Endodermal cell (in vitro differentiated cells): ENCODE measurements at regions not wholly inside any gene's neighbourhood (a gene's known extent, or its start where the extent isn't known, plus 50 kb on each side); places are given as distances from the start of the nearest gene placed in this dataset.

Source experiments
- DNase-seq: peaks from one replicate; pipeline ENCODE4 v3.0.0-alpha.2; 2017
- H3K27ac ChIP-seq: 2 replicates; pipeline ENCODE4 v1.5.1; 2013; ENCODE audit warnings: mild to moderate bottlenecking, low read depth, low read length, moderate library complexity
- H3K27me3 ChIP-seq: 2 replicates; pipeline ENCODE4 v1.6.1; 2013; ENCODE audit warnings: mild to moderate bottlenecking, low read length, moderate library complexity; ENCODE audit not compliant: insufficient read depth, control insufficient read depth, poor library complexity, severe bottlenecking
- H3K36me3 ChIP-seq: 2 replicates; pipeline ENCODE4 v1.7.0; 2013; ENCODE audit warnings: mild to moderate bottlenecking, low read length, moderate library complexity; ENCODE audit not compliant: control insufficient read depth, insufficient read depth
- H3K4me1 ChIP-seq: one replicate; pipeline ENCODE4 v1.7.0; 2013; ENCODE audit warnings: low read length; ENCODE audit not compliant: control insufficient read depth, insufficient read depth
- H3K4me3 ChIP-seq: 2 replicates; pipeline ENCODE4 v1.5.1; 2013; ENCODE audit warnings: mild to moderate bottlenecking, low read length, moderate library complexity
- H3K9ac ChIP-seq: 2 replicates; pipeline ENCODE4 v1.6.1; 2013; ENCODE audit warnings: mild to moderate bottlenecking, low read length, moderate library complexity; ENCODE audit not compliant: poor library complexity, severe bottlenecking; ENCODE audit errors: extremely low read depth
- H3K9me3 ChIP-seq: 2 replicates; pipeline ENCODE4 v1.6.1; 2013; ENCODE audit warnings: mild to moderate bottlenecking, low read length, moderate library complexity; ENCODE audit not compliant: control insufficient read depth
- H3K27ac Mint-ChIP-seq: 2 replicates; pipeline ENCODE4 v1.8.0; 2020; ENCODE audit warnings: mixed read lengths
- H3K27me3 Mint-ChIP-seq: 2 replicates; pipeline ENCODE4 v1.8.0; 2021; ENCODE audit warnings: mild to moderate bottlenecking, mixed read lengths; ENCODE audit not compliant: insufficient read depth
- H3K36me3 Mint-ChIP-seq: 2 replicates; pipeline ENCODE4 v1.8.0; 2020; ENCODE audit warnings: low read depth, mixed read lengths
- H3K4me1 Mint-ChIP-seq: 2 replicates; pipeline ENCODE4 v1.8.0; 2020; ENCODE audit warnings: mixed read lengths
- H3K4me3 Mint-ChIP-seq: 2 replicates; pipeline ENCODE4 v1.8.0; 2020; ENCODE audit warnings: mild to moderate bottlenecking, moderate library complexity, mixed read lengths
- H3K9me3 Mint-ChIP-seq: 2 replicates; pipeline ENCODE4 v1.8.0; 2020; ENCODE audit warnings: mild to moderate bottlenecking, mixed read lengths
- WGBS, 2 experiments: methylation state at CpG; one replicate each; pipeline versions ENCODE4 v1.1.5 to v1.1.7; 2013; ENCODE audit warnings: missing lambda C conversion rate in 2 of 2, mixed read lengths in 1 of 2; ENCODE audit not compliant: insufficient coverage in 1 of 2, insufficient read length in 1 of 2; 5-methylcytosine and 5-hydroxymethylcytosine counted together
- TF ChIP-seq, protein P1 (sequence below): fragments of 200-600 bp; sonication (generic); conservative IDR thresholded peaks from 2 replicates; pipeline ENCODE4 v1.5.0; 2021; ENCODE audit warnings: antibody characterized with exemption, mild to moderate bottlenecking

DNA sequence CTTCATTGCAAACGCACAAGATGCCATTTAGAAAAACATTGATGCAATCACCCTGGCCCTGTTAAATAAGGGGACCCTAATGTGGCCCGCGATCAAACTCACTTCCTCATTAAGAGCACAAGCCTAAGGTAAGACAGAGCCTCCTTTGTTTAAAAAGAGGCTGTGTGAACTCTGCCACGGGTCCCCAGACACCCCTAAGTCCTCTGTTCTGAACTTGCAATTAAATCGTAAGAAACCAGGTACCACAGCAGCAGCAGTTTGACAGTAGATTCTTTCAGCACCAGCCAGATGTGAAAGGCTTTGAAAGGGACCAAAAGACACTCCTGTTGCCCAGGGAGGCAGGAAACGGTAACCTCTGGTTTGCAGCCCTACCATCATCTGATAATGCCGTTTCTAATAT is 346.3 kb downstream of the TMEM167A start:
- H3K9me3 Mint-ChIP-seq: peaks cover 6% of the 10 kb centered on the region
- DNase-seq: no peak
- WGBS, 2 experiments: 86 to 89% methylated on average over 5 to 7 of the region's 7 CpGs
- Histone ChIP-seq H3K9ac (no peak overlapping the region), H3K27me3 (no peaks in the 10 kb centered on the region), H3K9me3 (no peaks in the 10 kb centered on the region), H3K4me1 (no peaks in the 10 kb centered on the region), H3K4me3 (no peak overlapping the region), H3K36me3 (no peaks in the 10 kb centered on the region), H3K27ac (no peak overlapping the region)
- H3K27me3 Mint-ChIP-seq: no peaks in the 10 kb centered on the region
- H3K27ac Mint-ChIP-seq: no peak overlapping the region
- H3K4me1 Mint-ChIP-seq: no peaks in the 10 kb centered on the region
- H3K4me3 Mint-ChIP-seq: no peak overlapping the region
- peaks cover 4% of the 10 kb centered on the region for H3K36me3 Mint-ChIP-seq
- TF ChIP-seq, protein P1, sequence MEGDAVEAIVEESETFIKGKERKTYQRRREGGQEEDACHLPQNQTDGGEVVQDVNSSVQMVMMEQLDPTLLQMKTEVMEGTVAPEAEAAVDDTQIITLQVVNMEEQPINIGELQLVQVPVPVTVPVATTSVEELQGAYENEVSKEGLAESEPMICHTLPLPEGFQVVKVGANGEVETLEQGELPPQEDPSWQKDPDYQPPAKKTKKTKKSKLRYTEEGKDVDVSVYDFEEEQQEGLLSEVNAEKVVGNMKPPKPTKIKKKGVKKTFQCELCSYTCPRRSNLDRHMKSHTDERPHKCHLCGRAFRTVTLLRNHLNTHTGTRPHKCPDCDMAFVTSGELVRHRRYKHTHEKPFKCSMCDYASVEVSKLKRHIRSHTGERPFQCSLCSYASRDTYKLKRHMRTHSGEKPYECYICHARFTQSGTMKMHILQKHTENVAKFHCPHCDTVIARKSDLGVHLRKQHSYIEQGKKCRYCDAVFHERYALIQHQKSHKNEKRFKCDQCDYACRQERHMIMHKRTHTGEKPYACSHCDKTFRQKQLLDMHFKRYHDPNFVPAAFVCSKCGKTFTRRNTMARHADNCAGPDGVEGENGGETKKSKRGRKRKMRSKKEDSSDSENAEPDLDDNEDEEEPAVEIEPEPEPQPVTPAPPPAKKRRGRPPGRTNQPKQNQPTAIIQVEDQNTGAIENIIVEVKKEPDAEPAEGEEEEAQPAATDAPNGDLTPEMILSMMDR: no peak

DNA sequence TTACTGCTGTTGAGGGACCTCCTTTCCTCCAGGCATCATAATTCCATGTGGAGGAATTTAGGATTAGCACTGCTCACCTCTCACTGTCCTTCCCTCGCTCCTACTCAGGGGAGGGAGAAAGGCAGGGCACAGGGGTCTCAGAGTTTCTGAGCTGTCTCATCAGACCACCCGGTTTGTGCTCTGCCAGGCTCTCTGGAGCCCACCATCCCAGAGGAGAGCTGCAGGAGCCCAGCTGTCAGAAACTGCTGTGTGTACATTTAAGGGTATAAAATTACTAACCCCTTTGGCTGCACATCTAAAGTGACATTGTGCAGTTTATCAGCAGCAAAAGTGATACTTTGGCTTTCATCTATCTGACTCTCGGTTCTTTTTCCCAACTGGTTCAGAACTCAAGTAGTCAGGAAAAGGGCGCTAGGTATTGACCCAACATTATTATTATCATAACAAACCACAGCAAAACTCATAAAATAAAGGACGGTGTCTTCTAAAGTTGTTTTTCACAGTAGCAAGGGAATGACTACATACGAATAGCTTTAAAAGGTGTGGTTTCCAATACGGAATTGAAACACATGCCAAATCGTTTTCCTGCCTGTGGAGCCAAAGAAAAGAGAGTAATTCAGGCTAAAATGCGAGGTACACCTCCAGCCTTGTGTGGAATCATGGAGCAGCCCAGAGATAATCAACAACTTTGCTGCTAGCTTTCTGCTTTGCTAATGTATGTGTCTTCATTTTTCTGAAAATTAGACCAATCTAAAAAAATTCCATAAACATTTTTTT is 348.1 kb downstream of the TMEM167A start:
- Mint-ChIP-seq H3K27ac (no peak overlapping the region), H3K27me3 (no peaks in the 10 kb centered on the region), H3K36me3 (peaks cover 4% of the 10 kb centered on the region), H3K9me3 (peaks cover 8% of the 10 kb centered on the region), H3K4me1 (no peaks in the 10 kb centered on the region), H3K4me3 (no peak overlapping the region)
- WGBS, 2 experiments: 87 to 95% methylated on average over 7 to 9 of the region's 9 CpGs
- no peaks in the 10 kb centered on the region for H3K36me3 ChIP-seq
- no peak for DNase-seq
- H3K4me3 ChIP-seq: no peak overlapping the region
- no peaks in the 10 kb centered on the region for H3K27me3 ChIP-seq
- no peak overlapping the region for H3K9ac ChIP-seq
- H3K27ac ChIP-seq: no peak overlapping the region
- TF ChIP-seq, protein P1: no peak
- no peaks in the 10 kb centered on the region for H3K9me3 ChIP-seq
- no peaks in the 10 kb centered on the region for H3K4me1 ChIP-seq

DNA sequence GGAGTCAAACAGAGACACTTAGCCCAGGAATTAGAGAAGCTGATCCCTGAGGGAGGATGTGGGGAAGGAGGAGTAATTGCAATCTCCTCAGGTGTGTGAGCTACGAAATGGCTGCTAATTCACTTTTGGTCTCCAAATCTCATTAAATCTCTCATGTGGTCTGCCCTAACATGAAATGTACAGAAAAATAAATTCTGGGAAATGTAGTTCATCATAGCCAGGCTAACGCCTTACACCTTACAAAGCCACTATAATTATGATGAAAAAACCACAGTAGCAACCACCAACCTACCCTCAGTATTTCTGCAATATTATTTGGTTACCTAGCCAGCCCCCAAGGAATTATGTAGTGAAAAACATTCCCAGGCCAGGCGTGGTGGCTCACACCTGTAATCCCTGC is 354.0 kb downstream of the TMEM167A start:
- Histone ChIP-seq H3K27me3 (no peaks in the 10 kb centered on the region), H3K9ac (no peak overlapping the region), H3K36me3 (no peaks in the 10 kb centered on the region), H3K4me1 (no peaks in the 10 kb centered on the region), H3K4me3 (no peak overlapping the region), H3K27ac (no peak overlapping the region), H3K9me3 (peaks cover 8% of the 10 kb centered on the region)
- Mint-ChIP-seq H3K4me1 (no peaks in the 10 kb centered on the region), H3K27me3 (no peaks in the 10 kb centered on the region), H3K36me3 (peaks cover 4% of the 10 kb centered on the region), H3K4me3 (no peak overlapping the region), H3K27ac (no peak overlapping the region), H3K9me3 (peaks cover 18% of the 10 kb centered on the region)
- no peak for DNase-seq
- WGBS, 2 experiments: 96 to 100% methylated on average over 1 to 3 of the region's 3 CpGs
- TF ChIP-seq, protein P1: no peak
